Suprapubic skin (tissue), 4 donors: ENCODE measurements at regions not wholly inside any gene's neighbourhood (a gene's known extent, or its start where the extent isn't known, plus 50 kb on each side); places are given as distances from the start of the nearest gene placed in this dataset.

ENCODE experiments used
- DNase-seq, 2 donors: peaks; one replicate each; pipeline ENCODE4 v3.0.0-alpha.2; 2019; ENCODE audit warnings: low spot score in 2 of 2
- H3K27ac ChIP-seq: fragments of 200-600 bp; sonication (generic); one replicate; pipeline ENCODE4 v1.5.1; 2019
- H3K27me3 ChIP-seq: fragments of 200-600 bp; sonication (generic); one replicate; pipeline ENCODE4 v1.5.1; 2019
- H3K36me3 ChIP-seq: fragments of 200-600 bp; sonication (generic); one replicate; pipeline ENCODE4 v1.5.1; 2019
- H3K4me1 ChIP-seq: fragments of 200-600 bp; sonication (generic); one replicate; pipeline ENCODE4 v1.5.1; 2019
- H3K4me3 ChIP-seq: fragments of 200-600 bp; sonication (generic); one replicate; pipeline ENCODE4 v1.5.1; 2019; ENCODE audit warnings: mild to moderate bottlenecking
- H3K9me3 ChIP-seq: fragments of 200-600 bp; sonication (generic); one replicate; pipeline ENCODE4 v1.5.1; 2019
- EP300 ChIP-seq: sonication (generic); formaldehyde crosslinking; IDR thresholded peaks from one replicate; pipeline ENCODE4 v1.6.1; 2017; ENCODE audit warnings: antibody characterized with exemption
- POLR2A ChIP-seq, 2 donors: fragments of 450-650 bp; IDR thresholded peaks; one replicate each; pipeline ENCODE4 v1.6.1; 2017; ENCODE audit warnings: antibody characterized with exemption in 2 of 2, mild to moderate bottlenecking in 2 of 2, moderate library complexity in 2 of 2
- POLR2AphosphoS5 ChIP-seq, 3 donors: sonication (generic); formaldehyde crosslinking; IDR thresholded peaks; one replicate each; pipeline ENCODE4 v1.6.1; 2017; ENCODE audit warnings: antibody characterized with exemption in 3 of 3
- WGBS: methylation state at CpG from one replicate; pipeline ENCODE4 v1.1.5; 2018; 5-methylcytosine and 5-hydroxymethylcytosine counted together
- TF ChIP-seq, protein P1 (sequence below), 2 donors: fragments of 200-600 bp in 1 of 2; fragments of 450-650 bp in 1 of 2; sonication (generic) in 1 of 2; IDR thresholded peaks; one replicate each; pipeline ENCODE4 v1.5.1; 2016 to 2019; ENCODE audit warnings: antibody characterized with exemption in 2 of 2, mild to moderate bottlenecking in 1 of 2, moderate library complexity in 1 of 2

GRCh38 chr1:5738911-5739462, 253.2 kb downstream of the NPHP4 start:
- peak in 1 of 2 donors; percentile 64 for DNase-seq
- H3K27ac ChIP-seq: no peak overlapping the region
- no peaks in the 10 kb centered on the region for H3K36me3 ChIP-seq
- 74% methylated on average over 7 of the region's 8 CpGs for WGBS
- TF ChIP-seq POLR2AphosphoS5 (IDR thresholded peaks at IDR 0.05): no peak
- TF ChIP-seq POLR2A (IDR thresholded peaks at IDR 0.05): no peak
- TF ChIP-seq, protein P1, sequence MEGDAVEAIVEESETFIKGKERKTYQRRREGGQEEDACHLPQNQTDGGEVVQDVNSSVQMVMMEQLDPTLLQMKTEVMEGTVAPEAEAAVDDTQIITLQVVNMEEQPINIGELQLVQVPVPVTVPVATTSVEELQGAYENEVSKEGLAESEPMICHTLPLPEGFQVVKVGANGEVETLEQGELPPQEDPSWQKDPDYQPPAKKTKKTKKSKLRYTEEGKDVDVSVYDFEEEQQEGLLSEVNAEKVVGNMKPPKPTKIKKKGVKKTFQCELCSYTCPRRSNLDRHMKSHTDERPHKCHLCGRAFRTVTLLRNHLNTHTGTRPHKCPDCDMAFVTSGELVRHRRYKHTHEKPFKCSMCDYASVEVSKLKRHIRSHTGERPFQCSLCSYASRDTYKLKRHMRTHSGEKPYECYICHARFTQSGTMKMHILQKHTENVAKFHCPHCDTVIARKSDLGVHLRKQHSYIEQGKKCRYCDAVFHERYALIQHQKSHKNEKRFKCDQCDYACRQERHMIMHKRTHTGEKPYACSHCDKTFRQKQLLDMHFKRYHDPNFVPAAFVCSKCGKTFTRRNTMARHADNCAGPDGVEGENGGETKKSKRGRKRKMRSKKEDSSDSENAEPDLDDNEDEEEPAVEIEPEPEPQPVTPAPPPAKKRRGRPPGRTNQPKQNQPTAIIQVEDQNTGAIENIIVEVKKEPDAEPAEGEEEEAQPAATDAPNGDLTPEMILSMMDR (IDR thresholded peaks at IDR 0.05): no peak
- no peak for TF ChIP-seq EP300
- peaks cover 32% of the 10 kb centered on the region for H3K27me3 ChIP-seq
- H3K4me3 ChIP-seq: no peak overlapping the region
- peaks cover 2% of the 10 kb centered on the region for H3K4me1 ChIP-seq
- H3K9me3 ChIP-seq: no peaks in the 10 kb centered on the region

DNA sequence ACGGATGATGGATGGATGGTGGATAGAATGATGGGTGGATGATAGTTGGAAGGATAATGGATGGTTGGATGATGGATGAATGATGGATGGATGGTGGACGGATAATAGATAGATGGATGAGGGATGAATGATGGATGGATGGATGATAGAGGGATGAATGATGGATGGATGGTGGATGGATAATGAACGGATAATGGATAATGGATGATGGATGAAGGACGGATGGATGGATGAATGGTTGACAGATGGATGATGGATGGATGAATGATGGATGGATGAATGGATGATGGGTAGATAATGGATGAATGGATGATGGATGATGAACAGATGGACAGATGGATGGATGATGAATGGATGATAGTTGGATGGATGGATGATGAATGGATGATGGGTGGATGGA, 255.1 kb downstream of the NPHP4 start:
- Histone ChIP-seq H3K27ac (no peak overlapping the region), H3K4me3 (no peak overlapping the region), H3K36me3 (no peaks in the 10 kb centered on the region), H3K9me3 (no peaks in the 10 kb centered on the region), H3K27me3 (peaks cover 31% of the 10 kb centered on the region), H3K4me1 (peaks cover 1% of the 10 kb centered on the region)
- DNase-seq: no peak
- WGBS: 88% methylated on average over 4 of the region's 4 CpGs
- TF ChIP-seq POLR2AphosphoS5 (IDR thresholded peaks at IDR 0.05): no peak
- TF ChIP-seq, protein P1 (IDR thresholded peaks at IDR 0.05): no peak
- no peak for TF ChIP-seq POLR2A (IDR thresholded peaks at IDR 0.05)
- TF ChIP-seq EP300: no peak

GRCh38 chr1:5734996-5735395, 257.2 kb downstream of the NPHP4 start:
- 88% methylated on average over 8 of the region's 8 CpGs for WGBS
- Histone ChIP-seq H3K27ac (no peak overlapping the region), H3K9me3 (no peaks in the 10 kb centered on the region), H3K4me3 (no peak overlapping the region), H3K27me3 (peaks cover 28% of the 10 kb centered on the region), H3K4me1 (no peaks in the 10 kb centered on the region), H3K36me3 (no peaks in the 10 kb centered on the region)
- no peak for TF ChIP-seq POLR2A (IDR thresholded peaks at IDR 0.05)
- TF ChIP-seq POLR2AphosphoS5 (IDR thresholded peaks at IDR 0.05): no peak
- TF ChIP-seq EP300: no peak
- TF ChIP-seq, protein P1 (IDR thresholded peaks at IDR 0.05): no peak
- DNase-seq: no peak

DNA sequence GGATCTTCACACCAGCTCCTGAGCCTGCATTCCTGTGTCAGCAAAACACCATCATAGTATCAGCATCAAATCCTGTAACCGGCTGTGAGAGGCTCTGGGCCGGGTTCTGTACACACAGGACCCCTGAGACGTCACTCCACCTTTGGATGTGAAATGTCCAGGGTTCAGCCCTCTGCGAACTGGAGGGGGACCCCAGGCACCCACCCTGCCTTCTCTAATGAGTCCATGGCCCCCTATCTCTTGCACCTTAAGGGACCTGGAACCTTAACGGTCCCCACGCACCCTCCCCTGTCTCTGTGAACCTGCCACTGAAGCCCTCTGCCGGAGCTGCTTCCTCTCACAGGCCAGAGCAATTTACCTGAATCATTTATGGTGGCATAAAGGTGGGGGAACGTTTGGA, 257.8 kb downstream of the NPHP4 start:
- Histone ChIP-seq H3K4me3 (no peak overlapping the region), H3K9me3 (no peaks in the 10 kb centered on the region), H3K27ac (no peak overlapping the region), H3K36me3 (no peaks in the 10 kb centered on the region), H3K27me3 (peaks cover 33% of the 10 kb centered on the region), H3K4me1 (no peaks in the 10 kb centered on the region)
- WGBS: 83% methylated on average over 7 of the region's 8 CpGs
- no peak for DNase-seq
- TF ChIP-seq EP300 (no peak), POLR2A (IDR thresholded peaks at IDR 0.05) (no peak), POLR2AphosphoS5 (IDR thresholded peaks at IDR 0.05) (no peak)
- TF ChIP-seq, protein P1 (IDR thresholded peaks at IDR 0.05): no peak

GRCh38 chr1:5733596-5733995, 258.6 kb downstream of the NPHP4 start:
- 90% methylated on average over 12 of the region's 13 CpGs for WGBS
- Histone ChIP-seq H3K27ac (no peak overlapping the region), H3K36me3 (no peaks in the 10 kb centered on the region), H3K9me3 (no peaks in the 10 kb centered on the region), H3K4me1 (no peaks in the 10 kb centered on the region), H3K27me3 (peaks cover 41% of the 10 kb centered on the region), H3K4me3 (no peak overlapping the region)
- TF ChIP-seq POLR2AphosphoS5 (IDR thresholded peaks at IDR 0.05): no peak
- no peak for TF ChIP-seq EP300
- TF ChIP-seq POLR2A (IDR thresholded peaks at IDR 0.05): no peak
- no peak for DNase-seq

DNA sequence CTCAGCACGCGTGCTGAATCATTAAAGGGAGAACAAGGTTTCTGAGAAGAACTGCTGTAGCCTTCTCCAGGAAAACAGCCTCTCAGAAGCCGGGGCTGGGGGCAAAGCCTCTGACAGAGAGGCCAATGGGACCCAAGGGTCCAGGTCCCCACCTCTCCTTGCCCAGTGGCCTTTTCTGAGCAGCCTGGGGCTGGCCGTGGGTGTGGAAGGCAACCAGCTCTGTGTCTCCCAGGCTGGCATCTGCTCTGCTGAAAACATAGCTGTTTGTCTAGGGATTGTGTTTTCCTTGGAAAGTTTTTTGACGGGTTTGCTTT, 261.2 kb downstream of the NPHP4 start:
- DNase-seq: no peak
- Histone ChIP-seq H3K4me3 (no peak overlapping the region), H3K27ac (no peak overlapping the region), H3K9me3 (no peaks in the 10 kb centered on the region), H3K27me3 (peaks cover 45% of the 10 kb centered on the region), H3K4me1 (no peaks in the 10 kb centered on the region), H3K36me3 (no peaks in the 10 kb centered on the region)
- 82% methylated on average over 5 of the region's 5 CpGs for WGBS
- TF ChIP-seq, protein P1 (IDR thresholded peaks at IDR 0.05): no peak
- TF ChIP-seq POLR2A (IDR thresholded peaks at IDR 0.05) (no peak), EP300 (no peak), POLR2AphosphoS5 (IDR thresholded peaks at IDR 0.05) (no peak)
